ENCODE measurements at regions not wholly inside any gene's neighbourhood (a gene's known extent, or its start where the extent isn't known, plus 50 kb on each side); places are given as distances from the start of the nearest gene placed in this dataset.

- intact Hi-C loops (cut with DNase I): no loop called here
- Histone ChIP-seq H3K4me3 (no peak overlapping the region), H3K27ac (no peak overlapping the region), H3K9me3 (no peaks in the 10 kb centered on the region), H3K4me1 (no peaks in the 10 kb centered on the region), H3K27me3 (ENCODE audit: low read depth) (no peaks in the 10 kb centered on the region), H3K36me3 (no peaks in the 10 kb centered on the region)
- no peak for TF ChIP-seq CTCF (IDR thresholded peaks at IDR 0.05)
- no peak for DNase-seq
- no peak for ATAC-seq
Measured at GRCh38 chr14:44828023-44828422, 133.7 kb downstream of the KLHL28 start.

- intact Hi-C loops (cut with DNase I): no loop called here
- Histone ChIP-seq H3K4me3 (no peak overlapping the region), H3K9me3 (no peaks in the 10 kb centered on the region), H3K4me1 (no peaks in the 10 kb centered on the region), H3K27ac (no peak overlapping the region), H3K36me3 (no peaks in the 10 kb centered on the region), H3K27me3 (ENCODE audit: low read depth) (no peaks in the 10 kb centered on the region)
- DNase-seq: no peak
- no peak for TF ChIP-seq CTCF (IDR thresholded peaks at IDR 0.05)
- no peak for ATAC-seq
Measured at GRCh38 chr14:44820230-44820964, 141.3 kb downstream of the KLHL28 start.

- DNase-seq: no peak
- intact Hi-C loops (cut with DNase I): no loop called here
- H3K9me3 ChIP-seq: no peaks in the 10 kb centered on the region
- H3K4me1 ChIP-seq: no peaks in the 10 kb centered on the region
- H3K27me3 ChIP-seq (ENCODE audit: low read depth): no peaks in the 10 kb centered on the region
- ATAC-seq: no peak
- no peak overlapping the region for H3K4me3 ChIP-seq
- no peak overlapping the region for H3K27ac ChIP-seq
- H3K36me3 ChIP-seq: no peaks in the 10 kb centered on the region
- no peak for TF ChIP-seq CTCF (IDR thresholded peaks at IDR 0.05)
Measured at GRCh38 chr14:44814196-44814595, 147.6 kb downstream of the KLHL28 start.

- Histone ChIP-seq H3K9me3 (no peaks in the 10 kb centered on the region), H3K27ac (no peak overlapping the region), H3K36me3 (no peaks in the 10 kb centered on the region), H3K27me3 (ENCODE audit: low read depth) (no peaks in the 10 kb centered on the region), H3K4me3 (no peak overlapping the region), H3K4me1 (no peaks in the 10 kb centered on the region)
- no peak for ATAC-seq
- TF ChIP-seq CTCF (IDR thresholded peaks at IDR 0.05): no peak
- intact Hi-C loops (cut with DNase I): no loop called here
- no peak for DNase-seq
Measured at GRCh38 chr14:44812672-44813071, 149.1 kb downstream of the KLHL28 start.

- H3K9me3 ChIP-seq: no peaks in the 10 kb centered on the region
- no peaks in the 10 kb centered on the region for H3K36me3 ChIP-seq
- ATAC-seq: no peak
- no peak for TF ChIP-seq CTCF (IDR thresholded peaks at IDR 0.05)
- no peaks in the 10 kb centered on the region for H3K27me3 ChIP-seq (ENCODE audit: low read depth)
- DNase-seq: no peak
- intact Hi-C loops (cut with DNase I): no loop called here
- H3K4me3 ChIP-seq: no peak overlapping the region
- no peaks in the 10 kb centered on the region for H3K4me1 ChIP-seq
- no peak overlapping the region for H3K27ac ChIP-seq
Measured at GRCh38 chr14:44804391-44804790, 157.4 kb downstream of the KLHL28 start.

Measured in lower lobe of right lung (tissue), 2 donors.